GM19099 (cell line): ENCODE measurements at regions not wholly inside any gene's neighbourhood (a gene's known extent, or its start where the extent isn't known, plus 50 kb on each side); places are given as distances from the start of the nearest gene placed in this dataset.

Source experiments
- POLR2A ChIP-seq: IDR thresholded peaks from 3 replicates; pipeline ENCODE4 v1.6.1; 2011; ENCODE audit warnings: low read depth; ENCODE audit not compliant: insufficient read length; ENCODE audit errors: extremely low read depth

- no peak for TF ChIP-seq POLR2A
Measured at GRCh38 chr2:59005836-59006615, 764.9 kb upstream of the FANCL start.

DNA sequence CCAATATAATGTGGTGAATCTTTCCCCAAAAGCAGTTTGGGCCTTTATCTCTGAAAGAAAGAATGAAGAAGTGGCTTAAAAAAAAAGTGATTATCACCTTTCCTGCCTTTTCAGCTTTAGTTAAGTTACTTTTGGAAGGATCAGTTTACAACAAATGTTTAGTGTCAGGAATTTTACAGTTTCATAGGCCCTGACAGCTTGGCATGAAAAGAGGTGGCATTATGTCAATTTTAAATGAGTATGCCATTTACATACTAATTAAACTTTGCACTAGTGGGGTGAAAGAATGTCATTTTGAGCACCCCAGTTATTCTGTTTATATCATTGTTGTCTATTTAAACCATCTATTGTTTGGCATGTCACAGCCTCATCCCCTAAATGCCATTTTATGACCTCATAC is 763.5 kb upstream of the FANCL start:
- no peak for TF ChIP-seq POLR2A

DNA sequence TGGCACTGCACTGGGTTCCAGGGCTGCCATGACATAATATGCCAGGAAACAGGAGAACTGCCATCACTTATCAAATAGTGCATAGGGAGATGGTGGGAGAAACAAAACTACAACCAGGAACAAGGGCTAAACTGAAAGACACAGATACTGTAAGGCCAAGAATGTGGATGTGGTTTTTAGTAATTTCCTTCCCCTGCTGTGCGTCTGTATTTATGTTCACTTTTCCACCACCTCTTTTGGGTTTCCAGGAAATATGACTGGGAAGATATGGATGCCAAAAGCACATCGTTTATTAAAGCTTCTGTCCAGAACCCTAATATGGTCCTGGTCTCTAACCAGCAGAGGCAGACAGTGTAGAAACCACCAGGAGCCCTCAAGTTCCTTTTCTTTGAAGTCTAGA is 759.7 kb upstream of the FANCL start:
- TF ChIP-seq POLR2A = no peak

DNA sequence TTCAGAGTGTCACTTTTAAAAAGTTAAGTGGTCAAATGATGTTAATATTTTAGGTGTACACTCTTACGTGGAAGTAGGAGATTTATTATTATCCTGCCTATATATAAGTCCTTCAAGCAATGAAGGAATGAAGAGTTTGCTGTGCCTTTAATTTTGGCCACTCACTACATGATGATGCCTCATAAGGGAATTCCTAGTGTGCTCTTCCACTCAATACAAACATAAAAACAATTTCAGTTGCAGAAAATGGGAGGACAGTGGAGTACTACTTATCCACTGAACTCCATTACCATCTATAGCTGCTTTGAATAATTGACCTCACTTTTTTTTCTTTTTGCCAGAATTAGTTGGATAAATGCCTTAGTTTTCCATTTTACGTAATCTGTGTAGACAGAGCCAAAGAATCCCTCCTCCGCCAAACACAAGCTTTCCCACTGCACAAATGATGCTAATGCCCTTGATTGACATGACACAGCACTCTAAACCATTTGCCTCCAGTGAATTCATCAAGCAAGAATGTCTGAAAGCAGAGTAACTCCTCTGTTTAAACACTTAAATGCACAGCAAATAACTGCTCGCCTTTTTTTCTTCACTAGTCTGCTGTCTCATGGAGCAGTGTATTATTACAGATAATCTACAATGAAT is 751.1 kb upstream of the FANCL start:
- TF ChIP-seq POLR2A = no peak

GRCh38 chr2:58991357-58991756 is 750.2 kb upstream of the FANCL start:
- no peak for TF ChIP-seq POLR2A

GRCh38 chr2:58985541-58985940 is 744.4 kb upstream of the FANCL start:
- TF ChIP-seq POLR2A = no peak

DNA sequence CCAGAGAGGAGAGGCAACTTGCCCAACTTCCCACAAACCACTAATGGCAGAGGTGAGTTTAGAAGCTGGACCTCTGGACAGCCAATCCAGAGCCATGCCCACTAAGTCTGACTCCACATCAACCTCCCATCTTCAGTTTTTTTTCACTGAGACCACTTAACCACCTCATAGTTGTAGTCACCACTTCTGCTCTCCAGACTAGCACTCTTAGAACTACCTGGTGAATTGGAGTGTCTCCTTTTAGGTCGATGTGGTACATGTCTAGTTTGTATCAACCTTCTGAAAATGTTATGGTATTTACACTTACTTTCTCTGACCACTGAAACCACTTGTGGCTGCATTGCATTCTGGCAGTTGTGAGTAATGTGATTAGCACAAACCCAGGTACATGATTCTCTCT is 743.6 kb upstream of the FANCL start:
- TF ChIP-seq POLR2A = no peak

- TF ChIP-seq POLR2A = no peak
Measured at GRCh38 chr2:58983111-58983510, 742.0 kb upstream of the FANCL start.

GRCh38 chr2:58981237-58981636 is 740.1 kb upstream of the FANCL start:
- TF ChIP-seq POLR2A = no peak

DNA sequence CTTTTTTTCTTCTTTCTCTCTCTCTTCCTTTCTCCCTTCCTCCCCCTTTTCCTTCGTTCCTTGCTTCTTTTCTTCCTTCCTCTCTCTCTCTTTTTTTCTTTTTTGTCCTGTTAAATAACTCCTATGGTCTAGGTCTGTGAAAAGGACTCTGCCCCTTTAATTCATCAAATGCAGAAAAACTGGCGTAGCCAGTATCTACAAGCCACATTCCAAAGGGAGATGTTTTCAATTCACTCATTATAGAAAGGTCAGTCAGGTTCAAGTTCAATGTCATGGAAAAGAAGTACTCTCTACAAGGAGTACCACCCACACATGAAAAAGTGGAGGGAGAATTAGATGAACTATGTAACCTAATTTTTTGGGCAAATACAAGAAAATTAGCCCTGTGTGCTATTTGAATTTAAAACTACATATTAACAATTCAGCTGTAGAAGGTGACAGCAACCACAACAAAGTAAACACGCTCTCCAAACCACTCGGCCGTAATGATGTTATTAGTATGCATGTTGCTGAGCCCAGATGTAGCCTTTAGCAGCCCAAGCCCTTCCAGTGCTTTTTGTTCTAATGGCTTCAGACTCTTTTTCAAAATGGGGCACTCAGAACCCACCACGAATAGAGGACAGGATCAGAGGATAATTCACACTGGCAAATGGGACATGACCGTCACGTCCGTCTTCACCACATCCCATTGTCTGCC is 735.4 kb upstream of the FANCL start:
- no peak for TF ChIP-seq POLR2A

DNA sequence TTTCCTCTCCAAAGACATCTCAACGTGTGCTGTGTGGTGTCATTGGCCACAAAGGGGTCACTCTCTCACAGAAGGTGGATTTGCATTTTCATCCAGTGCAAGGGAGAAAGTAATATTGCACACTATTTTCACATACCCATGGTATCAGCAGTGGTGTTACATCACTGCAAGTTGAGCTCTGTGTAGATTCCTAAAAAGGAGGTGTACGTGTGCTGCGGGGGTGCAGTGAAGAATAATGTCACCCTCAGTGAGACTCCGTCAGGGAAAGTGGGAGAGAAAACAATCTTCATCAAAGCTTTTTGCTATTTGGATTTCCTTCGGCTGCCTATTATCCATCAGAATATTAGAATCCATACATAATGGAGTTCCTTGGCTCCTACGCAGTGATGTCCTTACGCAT is 733.8 kb upstream of the FANCL start:
- TF ChIP-seq POLR2A = no peak

- TF ChIP-seq POLR2A = no peak
Measured at GRCh38 chr2:58974426-58974825, 733.3 kb upstream of the FANCL start.

DNA sequence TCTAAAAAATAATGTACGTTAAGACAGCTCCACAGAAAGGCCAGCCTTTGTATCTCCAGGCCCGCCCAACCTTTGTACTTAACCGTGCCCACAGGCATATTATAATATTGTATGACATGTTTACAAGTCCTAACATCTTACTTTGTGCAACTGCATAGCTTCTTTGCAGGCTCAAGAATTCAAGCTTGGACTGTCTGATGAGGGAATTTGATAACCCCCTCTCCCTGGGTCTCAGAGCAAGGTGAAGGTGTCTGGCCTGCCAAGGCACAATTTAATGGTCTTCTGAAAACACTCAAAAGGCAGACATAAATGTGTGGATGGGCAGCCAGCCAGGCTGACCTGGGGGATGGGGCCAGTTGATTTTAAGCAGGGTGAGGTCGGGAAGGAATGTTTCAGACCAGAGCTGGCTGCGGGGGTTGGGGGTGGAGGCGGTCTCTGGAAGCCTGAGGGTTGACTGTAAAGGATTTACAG is 732.7 kb upstream of the FANCL start:
- no peak for TF ChIP-seq POLR2A

DNA sequence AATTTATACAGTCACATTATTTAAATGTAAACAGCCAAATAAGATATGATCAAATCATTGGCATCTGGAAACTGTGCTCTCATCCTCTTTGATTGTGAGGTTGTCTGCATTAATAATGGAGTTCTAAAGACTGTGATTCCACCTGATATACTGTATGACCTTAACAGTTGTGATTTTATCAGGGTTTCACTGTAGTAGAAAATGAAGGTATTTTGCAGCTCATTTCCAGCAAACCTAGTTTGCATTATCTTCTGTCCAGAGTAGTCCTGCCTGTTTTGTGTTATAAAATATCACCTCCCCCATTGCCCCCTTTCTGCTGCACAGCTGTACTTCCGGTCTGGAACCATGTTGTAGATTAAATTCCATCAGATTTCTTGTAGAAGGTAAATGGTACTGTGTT is 731.6 kb upstream of the FANCL start:
- no peak for TF ChIP-seq POLR2A

- TF ChIP-seq POLR2A = no peak
Measured at GRCh38 chr2:58971511-58972360, 730.6 kb upstream of the FANCL start.
